Stimulated activated naive CD8-positive, alpha-beta T cell treated with anti-CD3 and anti-CD28 coated beads, Interleukin-15, amount 100 ng/mL, for 72 hours (primary cell): ENCODE measurements at regions not wholly inside any gene's neighbourhood (a gene's known extent, or its start where the extent isn't known, plus 50 kb on each side); places are given as distances from the start of the nearest gene placed in this dataset.
"Not testable (repeated sequence)": the region's sequence is repeated elsewhere in the genome, so short reads cannot be mapped to it uniquely, and the experiment has no call there.

Source experiments
- ATAC-seq: fragments of 150-1000 bp; cut with Tn5 transposase; 2 replicates; pipeline ENCODE4 v1.10.0; 2021; ENCODE audit warnings: mild to moderate bottlenecking, moderate library complexity
- DNase-seq, 2 donors: peaks; one replicate each; pipeline ENCODE4 v3.0.0; 2021 to 2022
- H3K27ac Mint-ChIP-seq, 2 donors: one replicate each; pipeline ENCODE4 v1.8.0; 2022; ENCODE audit warnings: mild to moderate bottlenecking in 2 of 2, mixed read lengths in 2 of 2, moderate library complexity in 2 of 2
- H3K27me3 Mint-ChIP-seq: one replicate; pipeline ENCODE4 v1.8.0; 2022; ENCODE audit warnings: mixed read lengths
- H3K4me1 Mint-ChIP-seq: one replicate; pipeline ENCODE4 v1.8.0; 2022; ENCODE audit warnings: mild to moderate bottlenecking, mixed read lengths
- H3K4me3 Mint-ChIP-seq, 2 donors: one replicate each; pipeline ENCODE4 v1.8.0; 2022; ENCODE audit warnings: mild to moderate bottlenecking in 2 of 2, mixed read lengths in 2 of 2, moderate library complexity in 1 of 2
- H3K9me3 Mint-ChIP-seq, 2 donors: one replicate each; pipeline ENCODE4 v1.8.0; 2022; ENCODE audit warnings: mixed read lengths in 2 of 2

DNA sequence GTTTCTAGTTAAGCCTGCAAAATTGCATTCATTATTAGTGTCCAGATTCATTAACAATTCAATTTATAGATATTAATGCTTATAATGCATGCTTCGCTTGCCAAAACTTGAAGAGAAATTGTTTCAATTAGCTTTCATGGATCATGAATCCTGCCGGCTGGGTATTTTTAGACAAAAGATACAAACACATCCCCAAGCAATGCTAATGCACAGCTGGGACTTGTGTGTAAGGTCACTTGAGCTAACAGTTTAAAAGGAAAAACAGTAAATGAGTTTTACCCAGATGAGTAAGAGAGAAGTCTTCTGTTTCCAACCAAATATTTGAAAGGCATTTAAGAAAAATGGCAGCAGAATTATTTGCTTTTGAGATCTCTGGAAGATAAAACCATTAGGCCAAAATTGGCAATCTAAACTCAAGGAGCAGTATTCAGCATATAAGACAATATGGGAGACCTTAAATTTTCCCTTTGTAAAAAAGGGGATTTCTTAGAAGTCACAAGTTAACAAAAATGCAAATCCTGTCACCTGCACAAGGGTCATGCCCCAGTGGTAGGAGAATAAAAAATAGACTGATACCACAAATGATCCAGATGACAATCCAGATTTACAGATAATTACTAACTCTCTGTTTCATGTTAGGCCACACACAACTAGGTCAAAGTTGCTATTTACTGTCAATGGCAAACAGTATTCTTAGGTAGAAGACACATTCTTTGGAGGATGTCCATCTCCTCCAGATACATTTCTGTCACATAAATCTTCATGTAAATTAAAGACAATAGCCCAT lies 418.4 kb upstream of the PMFBP1 start:
- H3K27me3 Mint-ChIP-seq, result no peaks in the 10 kb centered on the region
- no peaks in the 10 kb centered on the region for H3K4me1 Mint-ChIP-seq
- H3K27ac Mint-ChIP-seq, result peak overlapping the region in 1 of 2 donors; percentile 72
- ATAC-seq, result no peak
- DNase-seq, result no peak
- H3K9me3 Mint-ChIP-seq, result no peaks in the 10 kb centered on the region
- no peak overlapping the region for H3K4me3 Mint-ChIP-seq

DNA sequence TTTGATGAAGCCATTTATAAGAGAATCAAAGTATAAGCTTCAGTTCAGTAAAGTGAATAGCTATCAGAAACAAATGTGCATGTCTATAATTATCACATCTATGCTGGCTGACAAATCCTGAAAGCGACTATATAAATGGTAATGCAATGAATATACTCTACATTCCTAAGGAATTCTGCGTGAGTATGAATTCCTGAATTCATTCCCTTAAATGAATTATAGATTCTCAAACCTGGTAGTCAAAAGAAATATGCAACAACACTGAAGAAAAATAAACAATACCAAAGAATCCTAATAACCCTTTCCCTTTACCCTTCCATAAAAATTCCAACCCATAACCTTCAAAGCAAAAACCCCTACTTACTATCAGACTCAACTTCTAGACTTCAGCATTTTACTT lies 416.6 kb upstream of the PMFBP1 start:
- H3K27me3 Mint-ChIP-seq, result no peaks in the 10 kb centered on the region
- H3K4me1 Mint-ChIP-seq, result no peaks in the 10 kb centered on the region
- H3K9me3 Mint-ChIP-seq, result peaks cover 0 to under 1% of the 10 kb centered on the region in 2 donors
- no peak overlapping the region for H3K4me3 Mint-ChIP-seq
- no peak for ATAC-seq
- DNase-seq, result no peak
- no peak overlapping the region for H3K27ac Mint-ChIP-seq

DNA sequence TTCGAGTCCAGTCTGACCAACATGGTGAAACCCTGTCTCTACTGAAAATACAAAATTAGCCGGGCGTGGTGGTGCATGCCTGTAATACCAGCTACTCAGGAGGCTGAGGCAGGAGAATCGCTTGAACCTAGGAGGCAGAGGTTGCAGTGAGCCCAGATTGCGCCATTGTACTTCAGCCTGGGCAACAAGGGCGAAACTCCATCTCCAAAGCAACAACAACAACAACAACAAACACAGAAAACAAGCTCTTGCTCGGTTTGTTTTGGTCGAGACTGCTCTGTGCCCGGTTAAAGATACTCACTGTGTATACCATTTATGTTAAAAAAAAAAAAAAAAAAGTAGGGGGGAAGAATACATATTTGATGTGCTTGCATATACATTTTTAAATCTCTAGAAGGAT lies 406.1 kb upstream of the PMFBP1 start:
- not testable (repeated sequence) for H3K27me3 Mint-ChIP-seq, H3K4me3 Mint-ChIP-seq, ATAC-seq, H3K4me1 Mint-ChIP-seq, H3K27ac Mint-ChIP-seq, DNase-seq
- peaks cover 8 to 11% of the 10 kb centered on the region in 2 donors for H3K9me3 Mint-ChIP-seq

DNA sequence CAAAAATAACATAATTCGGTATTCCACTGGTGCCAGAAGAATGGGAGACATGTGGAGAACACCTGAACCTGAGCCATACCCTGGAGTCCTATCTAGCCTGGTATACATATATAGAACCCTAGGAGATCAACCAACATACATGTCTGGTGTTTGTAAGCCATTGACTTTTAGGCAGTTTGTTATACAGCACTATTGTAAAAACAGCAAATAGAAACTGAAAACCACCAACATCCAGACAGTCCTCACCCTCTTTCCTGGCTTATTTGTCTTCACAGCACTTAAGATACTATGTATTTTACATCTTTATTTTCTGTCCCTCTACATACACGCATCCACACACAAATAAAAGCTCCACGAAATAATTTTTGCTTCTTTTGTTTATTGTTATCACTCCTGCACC lies 404.2 kb upstream of the PMFBP1 start:
- H3K27me3 Mint-ChIP-seq, result no peaks in the 10 kb centered on the region
- ATAC-seq, result no peak
- no peak overlapping the region for H3K4me3 Mint-ChIP-seq
- H3K27ac Mint-ChIP-seq, result no peak overlapping the region
- H3K9me3 Mint-ChIP-seq, result no peaks in the 10 kb centered on the region
- H3K4me1 Mint-ChIP-seq, result no peaks in the 10 kb centered on the region
- DNase-seq, result no peak

DNA sequence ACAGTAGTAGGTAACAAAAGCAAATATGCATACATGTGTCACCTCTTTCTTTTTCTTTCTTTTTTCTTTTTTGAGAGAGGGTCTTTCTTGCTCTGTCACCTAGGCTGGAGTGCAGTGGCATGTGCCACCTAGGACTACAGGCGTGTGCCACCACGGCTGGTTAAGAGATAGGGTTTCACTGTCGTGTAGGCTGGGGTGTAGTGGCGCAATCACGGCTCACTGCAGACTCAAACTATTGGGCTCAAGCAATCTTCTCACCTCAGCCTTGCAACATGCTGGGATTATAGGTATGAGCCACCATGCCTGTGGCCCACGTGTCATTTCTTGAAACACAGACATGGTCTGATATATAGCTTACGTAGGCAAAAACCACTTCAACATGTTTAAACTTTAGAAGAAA lies 397.7 kb upstream of the PMFBP1 start:
- no peak for ATAC-seq
- no peak overlapping the region for H3K4me3 Mint-ChIP-seq

DNA sequence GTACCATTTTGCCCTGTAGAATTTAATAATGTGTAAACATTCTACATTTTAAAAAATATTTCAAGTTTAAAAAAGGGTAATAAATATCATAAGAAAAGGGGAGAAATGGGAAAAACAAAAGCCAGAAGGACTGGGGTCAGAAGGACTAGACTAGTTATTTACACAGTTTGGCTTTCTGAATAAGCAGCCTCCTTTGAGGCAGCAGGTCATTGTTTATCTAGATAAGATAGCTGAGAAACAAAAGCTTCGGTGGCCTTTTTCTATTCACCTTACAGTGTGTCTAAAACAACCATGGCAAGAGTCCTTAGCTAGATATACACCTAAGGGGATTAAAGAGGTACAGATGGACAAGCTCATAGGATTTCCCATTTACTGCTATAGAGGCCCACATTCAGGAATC lies 396.5 kb upstream of the PMFBP1 start:
- H3K27me3 Mint-ChIP-seq, result no peaks in the 10 kb centered on the region

More for the DNA sequence above, 397.7 kb upstream of the PMFBP1 start:
- H3K27ac Mint-ChIP-seq, result no peak overlapping the region
- no peaks in the 10 kb centered on the region for H3K4me1 Mint-ChIP-seq
- H3K27me3 Mint-ChIP-seq, result no peaks in the 10 kb centered on the region
- DNase-seq, result no peak
- H3K9me3 Mint-ChIP-seq, result no peaks in the 10 kb centered on the region

DNA sequence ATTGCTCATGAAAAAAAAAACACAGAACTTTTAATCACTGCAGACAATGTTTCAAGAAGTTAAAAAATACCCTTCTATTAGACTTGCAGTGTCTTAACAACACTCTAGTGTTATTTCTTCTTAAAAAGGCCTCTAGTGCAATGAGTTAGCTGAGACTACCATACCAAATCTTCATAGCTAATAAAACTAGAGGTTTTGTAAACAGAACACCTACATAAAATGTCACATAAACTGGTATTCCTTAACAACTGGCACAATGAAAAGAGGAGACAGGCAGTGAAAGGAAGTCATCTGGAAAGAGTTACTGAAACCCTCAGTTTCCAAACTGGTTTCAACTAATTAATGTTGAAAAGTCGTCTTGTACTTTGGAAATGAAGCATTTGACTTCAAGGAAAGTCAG lies 394.2 kb upstream of the PMFBP1 start:
- no peaks in the 10 kb centered on the region for H3K27me3 Mint-ChIP-seq
- H3K4me1 Mint-ChIP-seq, result no peaks in the 10 kb centered on the region
- no peaks in the 10 kb centered on the region for H3K9me3 Mint-ChIP-seq
- DNase-seq (no peak), ATAC-seq (no peak)
- H3K27ac Mint-ChIP-seq, result no peak overlapping the region
- H3K4me3 Mint-ChIP-seq, result no peak overlapping the region

More for the DNA sequence above, 396.5 kb upstream of the PMFBP1 start:
- H3K27ac Mint-ChIP-seq, result no peak overlapping the region
- no peak overlapping the region for H3K4me3 Mint-ChIP-seq
- DNase-seq (no peak), ATAC-seq (no peak)
- H3K9me3 Mint-ChIP-seq, result no peaks in the 10 kb centered on the region
- H3K4me1 Mint-ChIP-seq, result no peaks in the 10 kb centered on the region

DNA sequence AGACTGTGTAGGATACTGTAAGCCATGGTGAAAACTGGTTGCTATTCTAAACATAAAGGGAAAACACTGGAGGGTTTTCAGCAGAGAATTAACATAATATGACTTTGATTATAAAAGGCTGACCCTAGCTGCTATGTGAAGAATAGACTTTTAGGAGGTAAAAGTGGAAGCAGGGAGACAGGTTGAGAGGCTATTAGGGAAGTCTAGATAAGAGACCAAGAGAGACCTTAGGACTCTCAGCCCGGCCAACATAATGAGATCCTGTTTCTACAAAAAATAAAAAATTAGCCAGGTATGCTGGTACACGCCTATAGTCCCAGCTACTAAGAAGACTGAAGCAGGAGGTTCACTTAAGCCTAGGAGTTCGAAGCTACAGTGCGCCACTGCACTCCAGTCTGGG lies 393.2 kb upstream of the PMFBP1 start:
- H3K9me3 Mint-ChIP-seq, result no peaks in the 10 kb centered on the region
- H3K27me3 Mint-ChIP-seq, result no peaks in the 10 kb centered on the region
- no peak overlapping the region for H3K27ac Mint-ChIP-seq
- no peak for DNase-seq
- no peaks in the 10 kb centered on the region for H3K4me1 Mint-ChIP-seq
- H3K4me3 Mint-ChIP-seq, result no peak overlapping the region
- ATAC-seq, result no peak

DNA sequence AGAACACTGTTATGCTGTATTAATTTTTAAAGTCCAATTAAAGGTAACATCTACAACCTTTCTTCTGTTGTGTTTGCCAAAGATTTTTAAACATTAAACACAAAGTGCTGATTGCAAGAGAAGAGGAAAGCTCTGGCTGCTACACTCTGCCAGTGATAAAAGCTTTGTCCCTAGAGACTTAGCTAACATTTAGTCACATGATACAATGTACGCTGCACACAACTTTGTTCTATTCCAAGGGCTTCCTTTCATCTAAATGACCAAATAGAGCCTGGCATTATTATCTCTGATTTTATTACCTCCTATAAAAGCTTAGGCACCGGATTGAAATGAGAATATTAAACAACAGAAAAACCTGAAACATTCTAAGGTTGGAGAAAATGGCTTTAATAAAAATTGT lies 388.7 kb upstream of the PMFBP1 start:
- no peaks in the 10 kb centered on the region for H3K4me1 Mint-ChIP-seq
- H3K9me3 Mint-ChIP-seq, result no peaks in the 10 kb centered on the region
- H3K4me3 Mint-ChIP-seq, result no peak overlapping the region
- no peak overlapping the region for H3K27ac Mint-ChIP-seq
- no peaks in the 10 kb centered on the region for H3K27me3 Mint-ChIP-seq
- DNase-seq, result no peak
- ATAC-seq, result no peak

DNA sequence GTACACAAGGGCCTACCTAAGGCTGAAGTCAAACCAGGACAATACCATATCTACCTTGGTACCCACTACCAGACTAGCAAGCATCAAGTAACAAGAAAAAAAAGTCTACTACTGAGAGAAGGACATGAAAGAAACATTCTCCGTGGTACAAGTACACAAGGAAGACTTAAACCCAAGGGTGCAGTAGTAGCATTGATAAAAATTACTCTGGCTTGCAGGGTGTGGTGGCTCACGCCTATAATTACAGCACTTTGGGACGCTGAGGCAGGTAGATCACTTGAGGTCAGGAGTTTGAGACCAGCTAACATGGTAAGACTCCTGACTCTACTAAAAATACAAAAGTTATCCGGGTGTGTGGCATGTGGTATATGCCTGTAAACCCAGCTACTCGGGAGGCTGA lies 386.5 kb upstream of the PMFBP1 start:
- Mint-ChIP-seq H3K27ac (no peak overlapping the region), H3K4me1 (no peaks in the 10 kb centered on the region), H3K4me3 (no peak overlapping the region), H3K27me3 (no peaks in the 10 kb centered on the region), H3K9me3 (no peaks in the 10 kb centered on the region)
- ATAC-seq (no peak), DNase-seq (no peak)

DNA sequence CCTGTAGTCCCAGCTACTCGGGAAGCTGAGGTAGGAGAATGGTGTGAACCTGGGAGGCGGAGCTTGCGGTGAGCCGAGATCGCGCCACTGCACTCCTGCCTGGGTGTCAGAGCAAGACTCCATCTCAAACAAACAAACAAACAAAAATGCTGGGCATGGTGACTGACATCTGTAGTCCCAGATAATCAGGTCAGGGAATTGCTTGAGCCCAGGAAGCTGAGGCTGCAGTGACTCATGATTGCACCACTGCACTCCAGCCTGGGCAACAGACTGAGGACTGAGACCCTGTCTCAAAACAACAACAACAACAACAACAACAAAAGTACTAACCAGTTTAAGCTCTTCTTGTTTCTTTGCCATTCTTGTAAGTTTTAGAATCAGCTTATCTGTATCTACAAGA lies 383.0 kb upstream of the PMFBP1 start:
- Mint-ChIP-seq H3K9me3 (no peaks in the 10 kb centered on the region), H3K27me3 (no peaks in the 10 kb centered on the region), H3K4me1 (no peaks in the 10 kb centered on the region), H3K4me3 (no peak overlapping the region), H3K27ac (no peak overlapping the region)
- no peak for ATAC-seq
- no peak for DNase-seq

DNA sequence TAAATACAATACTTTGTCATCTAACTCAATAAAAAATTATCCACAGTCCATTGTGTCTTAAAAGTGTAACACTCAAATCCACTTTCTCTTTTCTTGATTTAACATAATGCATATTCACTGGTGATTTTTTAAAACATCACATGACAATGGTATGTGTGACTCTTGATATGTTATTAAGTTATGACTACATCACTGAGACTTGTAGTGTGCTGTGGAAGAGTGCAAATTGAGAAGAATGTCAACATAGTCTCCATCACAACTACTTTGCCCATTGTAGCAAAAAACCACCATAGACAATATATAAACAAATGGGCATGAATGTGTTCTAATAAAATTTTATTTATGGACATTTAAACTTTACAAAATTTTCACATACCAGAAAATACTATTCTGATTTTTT lies 380.7 kb upstream of the PMFBP1 start:
- peaks cover 0 to 3% of the 10 kb centered on the region in 2 donors for H3K9me3 Mint-ChIP-seq
- no peak for DNase-seq
- no peaks in the 10 kb centered on the region for H3K4me1 Mint-ChIP-seq
- H3K4me3 Mint-ChIP-seq, result no peak overlapping the region
- ATAC-seq, result no peak
- H3K27ac Mint-ChIP-seq, result no peak overlapping the region
- no peaks in the 10 kb centered on the region for H3K27me3 Mint-ChIP-seq

DNA sequence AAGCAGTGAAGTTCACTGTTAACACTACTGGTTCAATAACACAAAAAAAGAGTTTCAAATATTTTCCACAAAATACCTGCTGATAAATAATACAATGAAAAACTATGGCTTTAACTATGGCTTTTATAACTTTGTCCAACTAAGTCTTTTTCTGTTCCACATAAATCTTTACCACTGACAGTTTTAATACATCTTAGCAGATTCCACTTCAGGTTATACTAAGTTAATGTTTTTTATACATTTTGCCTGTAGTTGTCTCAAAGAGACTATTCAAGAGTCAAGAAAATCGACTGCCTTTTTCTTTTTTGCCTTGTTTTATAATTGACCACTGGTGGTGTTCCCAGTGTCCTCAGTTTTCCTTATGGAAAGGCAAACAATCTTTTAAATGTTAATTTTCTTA lies 379.7 kb upstream of the PMFBP1 start:
- ATAC-seq (no peak), DNase-seq (no peak)
- Mint-ChIP-seq H3K27ac (no peak overlapping the region), H3K9me3 (peaks cover 2 to 13% of the 10 kb centered on the region in 2 donors), H3K4me3 (no peak overlapping the region), H3K27me3 (no peaks in the 10 kb centered on the region), H3K4me1 (no peaks in the 10 kb centered on the region)

DNA sequence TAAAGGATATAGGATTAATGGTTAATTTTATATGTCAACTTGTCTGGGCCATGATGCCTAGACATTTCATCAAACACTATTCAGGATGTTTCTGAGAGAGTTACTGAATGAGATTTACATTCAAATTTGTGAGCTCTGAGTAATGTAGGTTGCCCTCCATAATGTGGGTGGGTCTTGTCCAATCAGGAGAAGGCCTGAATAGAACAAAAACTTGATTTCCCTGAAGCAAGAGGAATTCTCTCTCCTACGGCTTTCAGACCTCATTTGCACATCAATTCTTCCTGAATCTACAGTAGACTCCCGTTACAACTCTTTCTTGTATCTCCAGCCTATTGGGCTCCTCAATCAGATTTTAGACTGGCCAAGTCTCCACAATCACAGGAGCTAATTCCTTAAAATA lies 377.9 kb upstream of the PMFBP1 start:
- H3K9me3 Mint-ChIP-seq, result peaks cover 7 to 28% of the 10 kb centered on the region in 2 donors
- H3K27ac Mint-ChIP-seq, result no peak overlapping the region
- no peak overlapping the region for H3K4me3 Mint-ChIP-seq
- ATAC-seq (no peak), DNase-seq (no peak)
- no peaks in the 10 kb centered on the region for H3K27me3 Mint-ChIP-seq
- no peaks in the 10 kb centered on the region for H3K4me1 Mint-ChIP-seq

DNA sequence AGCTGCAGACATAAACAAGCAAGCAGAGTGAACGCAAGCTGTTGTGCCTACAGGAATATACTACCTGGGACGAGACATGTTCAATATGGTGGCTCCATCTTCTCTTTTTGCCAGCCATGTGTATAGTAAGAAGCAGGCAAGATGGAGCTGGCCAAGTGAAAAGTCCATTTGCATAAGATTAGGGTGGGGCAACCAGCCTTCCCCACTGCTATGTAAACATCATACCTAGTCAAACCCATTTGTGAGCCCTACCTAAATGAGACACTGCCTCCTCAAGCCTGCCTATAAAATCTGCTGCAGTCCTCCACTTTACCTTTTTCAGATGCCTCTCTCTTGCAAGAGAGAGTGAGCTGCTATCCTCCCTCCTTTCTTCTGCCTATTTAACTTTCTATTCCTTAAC lies 370.1 kb upstream of the PMFBP1 start:
- peaks cover 5% of the 10 kb centered on the region for H3K4me1 Mint-ChIP-seq
- no peak for ATAC-seq
- peaks cover 7 to 19% of the 10 kb centered on the region in 2 donors for H3K9me3 Mint-ChIP-seq
- no peaks in the 10 kb centered on the region for H3K27me3 Mint-ChIP-seq
- H3K27ac Mint-ChIP-seq, result no peak overlapping the region
- DNase-seq, result no peak
- H3K4me3 Mint-ChIP-seq, result no peak overlapping the region

DNA sequence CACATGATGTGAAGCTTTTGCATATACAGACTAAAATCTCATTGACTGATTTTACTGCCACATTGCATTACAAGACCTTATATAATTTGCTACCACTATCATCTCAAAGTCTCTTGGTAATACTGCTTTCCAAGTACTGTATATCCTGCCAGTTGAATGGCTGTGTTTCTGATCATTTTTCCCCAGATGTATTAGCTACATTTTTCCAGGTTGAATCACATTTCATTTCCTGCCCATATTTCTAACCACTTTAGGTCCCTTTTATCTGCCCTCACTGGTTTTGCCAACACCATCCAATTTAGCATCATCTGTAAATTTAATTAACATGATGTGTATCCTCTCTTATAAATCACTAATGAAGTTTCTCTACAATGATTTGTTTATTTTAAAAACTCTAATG lies 365.7 kb upstream of the PMFBP1 start:
- H3K4me1 Mint-ChIP-seq, result peaks cover 5% of the 10 kb centered on the region
- DNase-seq (no peak), ATAC-seq (no peak)
- no peak overlapping the region for H3K27ac Mint-ChIP-seq
- H3K4me3 Mint-ChIP-seq, result no peak overlapping the region
- no peaks in the 10 kb centered on the region for H3K27me3 Mint-ChIP-seq
- no peaks in the 10 kb centered on the region for H3K9me3 Mint-ChIP-seq
